ENCODE measurements at regions not wholly inside any gene's neighbourhood (a gene's known extent, or its start where the extent isn't known, plus 50 kb on each side); places are given as distances from the start of the nearest gene placed in this dataset.
A peak's percentile ranks its signal among the peaks of the same experiment; 100 is the strongest.

DNA sequence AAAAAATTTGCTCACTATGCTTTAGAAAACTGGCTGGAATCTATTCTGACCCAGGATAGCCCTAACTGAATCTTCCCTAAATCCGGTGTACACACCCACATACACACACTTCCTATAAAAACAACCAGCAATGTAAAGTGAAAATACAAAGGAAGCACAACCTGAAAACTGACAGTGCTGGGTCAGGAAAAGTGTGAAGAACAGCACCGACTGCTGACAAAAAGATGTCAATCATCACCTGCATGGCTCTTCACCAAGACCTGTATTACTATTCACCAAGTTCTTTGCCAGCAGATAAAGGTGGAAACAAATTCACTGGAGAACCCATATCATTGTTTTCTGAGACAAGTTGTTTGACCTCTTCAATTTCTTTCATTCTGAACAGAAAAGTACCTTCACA is 293.8 kb upstream of the GRAMD2B start:
- BruUV-seq (replicated peaks) = no TSS peak

DNA sequence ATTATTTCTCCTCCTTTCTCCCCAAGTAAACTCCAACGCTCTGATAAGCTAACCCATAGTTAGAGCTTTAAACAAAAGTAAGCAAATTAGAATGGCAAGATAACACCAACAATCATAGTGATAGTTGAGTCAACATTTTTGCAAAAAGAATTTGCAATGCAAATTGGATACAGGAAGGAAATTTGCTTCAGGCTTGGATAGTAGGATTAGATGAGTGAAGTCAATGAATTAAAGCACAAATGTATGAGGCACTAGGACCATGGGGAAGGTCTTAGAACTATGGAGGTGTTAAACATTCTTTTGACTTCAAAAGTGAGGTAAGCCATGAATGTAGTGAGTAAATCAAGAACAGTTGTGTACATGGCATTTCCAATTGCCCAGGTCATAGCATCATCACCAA is 289.8 kb upstream of the GRAMD2B start:
- Histone ChIP-seq H3K27ac (ENCODE audit: low read length) (no peak overlapping the region), H3F3A (ENCODE audit: low read length, unreplicated experiment) (no peaks in the 10 kb centered on the region), H3K4me1 (ENCODE audit: insufficient read depth, low read length) (peaks cover 12% of the 10 kb centered on the region), H3K4me3 (ENCODE audit: low read length) (no peak overlapping the region), H3K9me2 (replicated peaks; ENCODE audit: low read length) (no peaks in the 10 kb centered on the region), H3K9me3 (ENCODE audit: low read length) (no peaks in the 10 kb centered on the region), H3K9ac (ENCODE audit: low read length) (no peak overlapping the region), H3K4me2 (ENCODE audit: low read length) (no peak overlapping the region), H3K79me2 (ENCODE audit: low read length) (no peaks in the 10 kb centered on the region), H3K36me3 (ENCODE audit: low read depth, low read length) (no peaks in the 10 kb centered on the region), H4K20me1 (ENCODE audit: low read length) (no peaks in the 10 kb centered on the region), H3K27me3 (ENCODE audit: low read length) (no peaks in the 10 kb centered on the region), H2AFZ (ENCODE audit: low read length) (no peak overlapping the region)
- ChIA-PET POLR2A (ENCODE audit: unreplicated experiment) (no interaction called here), CTCF (no interaction called here)
- DNase-seq (no peak), ATAC-seq (no peak)
- no TSS peak for BruUV-seq (replicated peaks)
- intact Hi-C loops (cut with micrococcal nuclease) = loop anchor here (10.0 kb wide), 1 partner anchor 1389 kb away; the partner anchor contains the start of gene ZNF608
- TF ChIP-seq, protein P1, sequence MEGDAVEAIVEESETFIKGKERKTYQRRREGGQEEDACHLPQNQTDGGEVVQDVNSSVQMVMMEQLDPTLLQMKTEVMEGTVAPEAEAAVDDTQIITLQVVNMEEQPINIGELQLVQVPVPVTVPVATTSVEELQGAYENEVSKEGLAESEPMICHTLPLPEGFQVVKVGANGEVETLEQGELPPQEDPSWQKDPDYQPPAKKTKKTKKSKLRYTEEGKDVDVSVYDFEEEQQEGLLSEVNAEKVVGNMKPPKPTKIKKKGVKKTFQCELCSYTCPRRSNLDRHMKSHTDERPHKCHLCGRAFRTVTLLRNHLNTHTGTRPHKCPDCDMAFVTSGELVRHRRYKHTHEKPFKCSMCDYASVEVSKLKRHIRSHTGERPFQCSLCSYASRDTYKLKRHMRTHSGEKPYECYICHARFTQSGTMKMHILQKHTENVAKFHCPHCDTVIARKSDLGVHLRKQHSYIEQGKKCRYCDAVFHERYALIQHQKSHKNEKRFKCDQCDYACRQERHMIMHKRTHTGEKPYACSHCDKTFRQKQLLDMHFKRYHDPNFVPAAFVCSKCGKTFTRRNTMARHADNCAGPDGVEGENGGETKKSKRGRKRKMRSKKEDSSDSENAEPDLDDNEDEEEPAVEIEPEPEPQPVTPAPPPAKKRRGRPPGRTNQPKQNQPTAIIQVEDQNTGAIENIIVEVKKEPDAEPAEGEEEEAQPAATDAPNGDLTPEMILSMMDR (conservative IDR thresholded peaks at IDR 0.05; ENCODE audit: low read depth, low read length) = no peak
- TF ChIP-seq EZH2 (IDR thresholded peaks at IDR 0.05; ENCODE audit: low read length, unreplicated experiment) (no peak), EZH2phosphoT487 (IDR thresholded peaks at IDR 0.05; ENCODE audit: borderline replicate concordance, low read length) (no peak)

More for the DNA sequence above, 293.8 kb upstream of the GRAMD2B start:
- no peaks in the 10 kb centered on the region for H3F3A ChIP-seq (ENCODE audit: low read length, unreplicated experiment)
- H3K9ac ChIP-seq (ENCODE audit: low read length) = no peak overlapping the region
- ChIA-PET CTCF (no interaction called here), POLR2A (ENCODE audit: unreplicated experiment) (no interaction called here)
- no peaks in the 10 kb centered on the region for H3K36me3 ChIP-seq (ENCODE audit: low read depth, low read length)
- DNase-seq (no peak), ATAC-seq (no peak)
- no peak overlapping the region for H2AFZ ChIP-seq (ENCODE audit: low read length)
- no peaks in the 10 kb centered on the region for H3K27me3 ChIP-seq (ENCODE audit: low read length)
- H3K4me2 ChIP-seq (ENCODE audit: low read length) = no peak overlapping the region
- no peak overlapping the region for H3K4me3 ChIP-seq (ENCODE audit: low read length)
- no peak for TF ChIP-seq EZH2phosphoT487 (IDR thresholded peaks at IDR 0.05; ENCODE audit: borderline replicate concordance, low read length)
- no peaks in the 10 kb centered on the region for H3K9me3 ChIP-seq (ENCODE audit: low read length)
- H4K20me1 ChIP-seq (ENCODE audit: low read length) = no peaks in the 10 kb centered on the region
- H3K4me1 ChIP-seq (ENCODE audit: insufficient read depth, low read length) = peaks cover 11% of the 10 kb centered on the region
- intact Hi-C loops (cut with micrococcal nuclease) = no loop called here
- H3K9me2 ChIP-seq (replicated peaks; ENCODE audit: low read length) = no peaks in the 10 kb centered on the region
- H3K27ac ChIP-seq (ENCODE audit: low read length) = no peak overlapping the region
- H3K79me2 ChIP-seq (ENCODE audit: low read length) = no peaks in the 10 kb centered on the region

DNA sequence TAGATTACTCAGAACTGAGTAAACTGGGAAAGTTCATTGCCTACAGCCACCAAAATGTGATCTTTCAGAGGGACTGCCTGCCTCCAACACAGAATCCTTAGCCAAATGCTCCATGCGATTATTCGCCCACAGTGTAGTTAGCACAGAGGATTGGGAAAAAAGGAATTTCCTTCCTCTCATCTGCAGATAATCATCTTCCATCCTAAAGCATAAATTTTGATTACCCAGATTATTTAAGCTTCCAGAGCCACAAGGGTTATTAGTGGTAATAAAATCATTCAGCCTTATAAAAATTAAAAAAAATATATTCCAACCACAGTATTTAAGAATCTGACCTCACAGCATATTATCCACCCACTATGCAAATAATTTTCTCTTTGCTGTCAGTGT is 285.3 kb upstream of the GRAMD2B start:
- BruUV-seq (replicated peaks) = no TSS peak
- Histone ChIP-seq H2AFZ (ENCODE audit: low read length) (no peak overlapping the region), H4K20me1 (ENCODE audit: low read length) (no peaks in the 10 kb centered on the region), H3K27ac (ENCODE audit: low read length) (peak overlapping the region; percentile 44), H3K4me2 (ENCODE audit: low read length) (no peak overlapping the region), H3K9me3 (ENCODE audit: low read length) (no peaks in the 10 kb centered on the region), H3K4me3 (ENCODE audit: low read length) (no peak overlapping the region), H3F3A (ENCODE audit: low read length, unreplicated experiment) (no peaks in the 10 kb centered on the region), H3K9me2 (replicated peaks; ENCODE audit: low read length) (no peaks in the 10 kb centered on the region), H3K4me1 (ENCODE audit: insufficient read depth, low read length) (peaks cover 33% of the 10 kb centered on the region), H3K79me2 (ENCODE audit: low read length) (no peaks in the 10 kb centered on the region), H3K27me3 (ENCODE audit: low read length) (no peaks in the 10 kb centered on the region), H3K9ac (ENCODE audit: low read length) (no peak overlapping the region), H3K36me3 (ENCODE audit: low read depth, low read length) (no peaks in the 10 kb centered on the region)
- POLR2A ChIA-PET (ENCODE audit: unreplicated experiment) = no interaction called here
- ATAC-seq (peak; percentile 65), DNase-seq (peak; percentile 25)
- no peak for TF ChIP-seq EZH2phosphoT487 (IDR thresholded peaks at IDR 0.05; ENCODE audit: borderline replicate concordance, low read length)
- TF ChIP-seq, protein P1 (conservative IDR thresholded peaks at IDR 0.05; ENCODE audit: low read depth, low read length) = no peak
- no peak for TF ChIP-seq EZH2 (IDR thresholded peaks at IDR 0.05; ENCODE audit: low read length, unreplicated experiment)
- CTCF ChIA-PET = interaction anchor here (0.6 to 0.9 kb wide), 2 partner anchors 169 to 725 kb away, joined by 3 to 4 read pairs; no protein-coding TSS in a partner anchor
- intact Hi-C loops (cut with micrococcal nuclease) = loop anchor here (5.0 to 10.0 kb wide), 2 partner anchors 726 to 1393 kb away; partner anchors contain the start of gene ZNF608
